ENCODE measurements at regions not wholly inside any gene's neighbourhood (a gene's known extent, or its start where the extent isn't known, plus 50 kb on each side); places are given as distances from the start of the nearest gene placed in this dataset.

DNA sequence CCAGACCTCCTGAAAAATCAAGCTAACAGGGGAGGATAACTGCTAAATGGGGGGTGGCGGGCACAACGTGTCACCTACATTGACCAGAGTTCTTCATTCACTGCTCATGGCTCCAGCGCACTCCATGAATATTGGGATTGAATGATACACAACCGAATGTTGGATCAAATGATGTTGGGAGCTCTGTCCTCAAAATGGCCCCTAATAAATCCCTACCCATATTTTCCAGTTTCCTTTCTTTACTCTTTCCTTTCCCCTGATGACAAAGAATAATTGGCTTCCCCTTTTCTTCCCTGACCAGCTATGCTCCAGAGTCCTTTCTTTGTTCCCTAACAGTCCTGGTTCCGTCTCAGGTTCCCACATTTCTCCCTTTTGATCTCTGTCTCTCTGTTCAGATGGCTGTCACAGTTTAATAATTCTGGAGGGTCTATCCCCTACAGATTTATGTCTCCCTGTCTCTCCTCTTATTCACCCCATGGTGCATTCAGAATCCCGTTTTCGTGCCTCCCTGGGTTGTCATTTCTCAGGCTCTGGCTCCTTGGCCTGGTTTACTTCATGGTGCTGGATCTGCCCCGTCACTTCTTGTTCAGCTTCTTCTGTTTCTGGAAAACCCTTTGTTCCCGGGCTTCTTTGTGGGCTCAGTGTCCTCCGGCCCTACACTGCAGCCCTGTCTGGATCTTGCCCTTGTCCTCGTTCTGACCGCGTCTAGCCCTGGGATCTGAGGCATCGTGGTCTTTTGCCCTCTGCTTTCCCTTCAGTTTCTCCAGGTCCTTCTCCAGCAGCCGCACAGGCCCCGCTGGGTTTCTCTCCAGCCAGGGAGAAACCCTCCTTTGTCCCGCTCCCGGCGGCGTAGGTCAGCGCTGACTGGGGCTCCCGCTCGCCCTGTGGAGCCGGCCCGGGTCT is 78.3 kb downstream of the NDUFS5 start:
- no peaks in the 10 kb centered on the region for H3K36me3 ChIP-seq
- H3K36me3 Mint-ChIP-seq = peaks cover 4% of the 10 kb centered on the region
- peaks cover 62% of the 10 kb centered on the region for H3K79me2 ChIP-seq (ENCODE audit: low read depth)
- no peak overlapping the region for H2AFZ ChIP-seq (replicated peaks)
- peaks cover 3% of the 10 kb centered on the region for H3K27me3 Mint-ChIP-seq (ENCODE audit: insufficient read depth, low read depth)
- H3K4me1 Mint-ChIP-seq = peaks cover 36% of the 10 kb centered on the region
- peaks cover 26% of the 10 kb centered on the region for H4K20me1 ChIP-seq (ENCODE audit: low read depth)
- H3K27ac ChIP-seq = peak overlapping the region; percentile 97
- H3K9me3 Mint-ChIP-seq = no peaks in the 10 kb centered on the region
- H3K4me2 ChIP-seq = peak overlapping the region; percentile 96
- peak overlapping the region; percentile 58 for H3K9ac ChIP-seq
- peaks cover 41% of the 10 kb centered on the region for H3K4me1 ChIP-seq
- peak overlapping the region; percentile 85 for H3K4me3 Mint-ChIP-seq
- TF ChIP-seq CTCF (IDR thresholded peaks at IDR 0.05) (no peak), EZH2 (IDR thresholded peaks at IDR 0.05) (no peak), EZH2phosphoT487 (IDR thresholded peaks at IDR 0.05) (no peak)
- H3F3A ChIP-seq (ENCODE audit: low read depth) = peaks cover 57% of the 10 kb centered on the region
- peak overlapping the region; percentile 70 for H3K4me3 ChIP-seq
- no peaks in the 10 kb centered on the region for H3K27me3 ChIP-seq
- H3K27ac Mint-ChIP-seq = peak overlapping the region; percentile 97
- no peaks in the 10 kb centered on the region for H3K9me3 ChIP-seq (ENCODE audit: low read depth)
- DNase-seq (ENCODE audit: low spot score) = peak; percentile 79

DNA sequence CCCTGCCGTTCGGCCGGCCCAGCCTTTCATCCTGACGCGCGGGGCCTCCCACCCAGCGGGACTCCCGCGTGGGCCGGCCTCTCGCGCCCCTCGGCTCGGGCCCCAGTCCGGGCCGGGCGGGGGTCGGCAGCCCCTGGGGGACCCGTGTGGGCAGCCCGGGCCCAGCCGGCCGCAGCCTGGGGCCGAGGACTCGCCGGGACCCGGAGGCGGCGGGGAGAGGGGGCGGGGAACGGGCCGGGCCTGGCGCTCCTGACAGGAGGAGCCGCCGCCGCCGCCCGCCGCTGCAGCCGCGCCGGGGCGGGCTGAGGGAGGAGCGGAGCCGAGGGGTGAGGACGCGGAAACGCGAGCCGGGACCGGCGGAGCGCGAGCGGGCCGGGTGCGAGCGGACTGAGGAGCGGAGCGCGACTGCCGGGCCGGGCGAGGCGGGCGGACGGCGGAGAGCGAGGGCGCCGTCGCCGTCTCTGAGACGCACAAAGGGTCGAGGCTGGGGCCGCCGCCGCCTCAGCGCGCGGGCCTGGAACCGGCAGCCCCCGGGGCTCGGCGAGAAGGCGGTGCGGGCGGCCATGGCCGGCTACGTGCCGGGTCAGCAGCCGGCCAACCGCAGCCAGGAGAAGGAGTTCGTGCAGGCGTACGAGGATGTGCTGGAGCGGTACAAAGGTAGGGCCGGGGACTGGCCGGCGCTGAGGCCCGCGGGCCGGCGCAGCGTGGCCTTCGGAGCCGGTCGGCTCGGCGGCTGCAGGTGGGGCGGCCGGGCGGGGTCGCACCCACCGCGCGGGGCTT is 79.1 kb downstream of the NDUFS5 start:
- H2AFZ ChIP-seq (replicated peaks) = no peak overlapping the region
- H3K27me3 ChIP-seq = no peaks in the 10 kb centered on the region
- peak; percentile 83 for DNase-seq (ENCODE audit: low spot score)
- peak overlapping the region; percentile 96 for H3K4me2 ChIP-seq
- no peaks in the 10 kb centered on the region for H3K9me3 ChIP-seq (ENCODE audit: low read depth)
- TF ChIP-seq CTCF (IDR thresholded peaks at IDR 0.05) = no peak
- TF ChIP-seq EZH2phosphoT487 (IDR thresholded peaks at IDR 0.05) = no peak
- no peak for TF ChIP-seq EZH2 (IDR thresholded peaks at IDR 0.05)
- peak overlapping the region; percentile 70 for H3K4me3 ChIP-seq
- H3K79me2 ChIP-seq (ENCODE audit: low read depth) = peaks cover 71% of the 10 kb centered on the region
- Mint-ChIP-seq H3K36me3 (peaks cover 2% of the 10 kb centered on the region), H3K9me3 (no peaks in the 10 kb centered on the region), H3K4me3 (peak overlapping the region; percentile 85), H3K27ac (no peak overlapping the region), H3K4me1 (peaks cover 37% of the 10 kb centered on the region), H3K27me3 (ENCODE audit: insufficient read depth, low read depth) (peaks cover 3% of the 10 kb centered on the region)
- H3K9ac ChIP-seq = peak overlapping the region; percentile 69
- H4K20me1 ChIP-seq (ENCODE audit: low read depth) = peaks cover 30% of the 10 kb centered on the region
- H3K27ac ChIP-seq = peak overlapping the region; percentile 97
- H3K4me1 ChIP-seq = peaks cover 41% of the 10 kb centered on the region
- H3F3A ChIP-seq (ENCODE audit: low read depth) = peaks cover 57% of the 10 kb centered on the region
- no peaks in the 10 kb centered on the region for H3K36me3 ChIP-seq

- Histone ChIP-seq H4K20me1 (ENCODE audit: low read depth) (peaks cover 34% of the 10 kb centered on the region), H3K36me3 (no peaks in the 10 kb centered on the region), H3K27me3 (no peaks in the 10 kb centered on the region), H3K79me2 (ENCODE audit: low read depth) (peaks cover 79% of the 10 kb centered on the region), H2AFZ (replicated peaks) (no peak overlapping the region), H3K4me3 (peak overlapping the region; percentile 70), H3F3A (ENCODE audit: low read depth) (peaks cover 57% of the 10 kb centered on the region), H3K27ac (peak overlapping the region; percentile 97), H3K4me2 (peak overlapping the region; percentile 96), H3K4me1 (peaks cover 41% of the 10 kb centered on the region), H3K9ac (peak overlapping the region; percentile 69), H3K9me3 (ENCODE audit: low read depth) (no peaks in the 10 kb centered on the region)
- Mint-ChIP-seq H3K27ac (no peak overlapping the region), H3K4me3 (no peak overlapping the region), H3K4me1 (peaks cover 41% of the 10 kb centered on the region), H3K27me3 (ENCODE audit: insufficient read depth, low read depth) (peaks cover 3% of the 10 kb centered on the region), H3K36me3 (peaks cover 2% of the 10 kb centered on the region), H3K9me3 (no peaks in the 10 kb centered on the region)
- TF ChIP-seq CTCF (IDR thresholded peaks at IDR 0.05) = no peak
- no peak for TF ChIP-seq EZH2phosphoT487 (IDR thresholded peaks at IDR 0.05)
- no peak for TF ChIP-seq EZH2 (IDR thresholded peaks at IDR 0.05)
- peak; percentile 61 for DNase-seq (ENCODE audit: low spot score)
Observed at GRCh38 chr1:39105841-39106765, 80.0 kb downstream of the NDUFS5 start.
